ENCODE measurements at regions not wholly inside any gene's neighbourhood (a gene's known extent, or its start where the extent isn't known, plus 50 kb on each side); places are given as distances from the start of the nearest gene placed in this dataset.

DNA sequence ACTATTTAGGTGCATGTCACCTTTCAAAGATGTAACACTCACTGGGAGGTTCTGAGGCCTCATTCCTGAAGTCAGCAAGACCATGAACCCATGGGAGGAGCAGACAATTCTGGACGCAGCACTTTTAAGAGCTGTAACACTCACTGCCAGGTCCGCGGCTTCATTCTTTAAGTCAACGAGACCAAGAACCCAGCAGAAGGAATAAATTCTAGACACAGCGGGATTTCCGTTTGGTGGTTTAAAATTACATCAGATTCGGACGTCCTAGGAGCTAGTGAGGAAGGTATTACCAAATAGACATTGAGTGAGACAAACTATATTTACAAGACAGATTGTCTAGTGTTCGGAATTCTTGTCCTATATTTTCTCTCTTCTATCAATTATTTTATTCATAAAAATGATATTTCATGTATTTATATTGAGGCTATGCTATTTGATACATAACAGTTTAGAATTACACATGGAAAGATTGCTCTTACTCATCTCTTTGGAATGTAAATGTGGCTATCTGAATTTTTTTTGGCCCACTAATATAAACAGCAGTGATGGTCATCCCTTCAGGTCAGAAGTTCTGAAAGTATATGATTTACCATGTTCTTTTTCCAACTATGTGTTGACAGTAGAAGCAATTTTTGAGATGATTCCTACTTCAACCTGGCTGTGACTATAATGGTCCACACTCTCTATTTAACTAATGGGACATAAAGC, 1973.0 kb upstream of the FLRT2 start:
- Histone ChIP-seq H3K79me2 (no peaks in the 10 kb centered on the region), H3K27me3 (ENCODE audit: control insufficient read depth, insufficient read depth, low read length) (no peaks in the 10 kb centered on the region), H3K4me1 (no peaks in the 10 kb centered on the region), H3K27ac (no peak overlapping the region), H3K4me2 (ENCODE audit: low read length) (no peak overlapping the region), H3K9ac (no peak overlapping the region), H3K36me3 (ENCODE audit: control insufficient read depth, insufficient read depth, low read length) (no peaks in the 10 kb centered on the region), H3K9me3 (ENCODE audit: control insufficient read depth, low read length) (no peaks in the 10 kb centered on the region), H2AFZ (no peak overlapping the region), H3K4me3 (ENCODE audit: low read depth, low read length) (no peak overlapping the region)
- TF ChIP-seq, protein P1, sequence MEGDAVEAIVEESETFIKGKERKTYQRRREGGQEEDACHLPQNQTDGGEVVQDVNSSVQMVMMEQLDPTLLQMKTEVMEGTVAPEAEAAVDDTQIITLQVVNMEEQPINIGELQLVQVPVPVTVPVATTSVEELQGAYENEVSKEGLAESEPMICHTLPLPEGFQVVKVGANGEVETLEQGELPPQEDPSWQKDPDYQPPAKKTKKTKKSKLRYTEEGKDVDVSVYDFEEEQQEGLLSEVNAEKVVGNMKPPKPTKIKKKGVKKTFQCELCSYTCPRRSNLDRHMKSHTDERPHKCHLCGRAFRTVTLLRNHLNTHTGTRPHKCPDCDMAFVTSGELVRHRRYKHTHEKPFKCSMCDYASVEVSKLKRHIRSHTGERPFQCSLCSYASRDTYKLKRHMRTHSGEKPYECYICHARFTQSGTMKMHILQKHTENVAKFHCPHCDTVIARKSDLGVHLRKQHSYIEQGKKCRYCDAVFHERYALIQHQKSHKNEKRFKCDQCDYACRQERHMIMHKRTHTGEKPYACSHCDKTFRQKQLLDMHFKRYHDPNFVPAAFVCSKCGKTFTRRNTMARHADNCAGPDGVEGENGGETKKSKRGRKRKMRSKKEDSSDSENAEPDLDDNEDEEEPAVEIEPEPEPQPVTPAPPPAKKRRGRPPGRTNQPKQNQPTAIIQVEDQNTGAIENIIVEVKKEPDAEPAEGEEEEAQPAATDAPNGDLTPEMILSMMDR (IDR thresholded peaks at IDR 0.05), result no peak

DNA sequence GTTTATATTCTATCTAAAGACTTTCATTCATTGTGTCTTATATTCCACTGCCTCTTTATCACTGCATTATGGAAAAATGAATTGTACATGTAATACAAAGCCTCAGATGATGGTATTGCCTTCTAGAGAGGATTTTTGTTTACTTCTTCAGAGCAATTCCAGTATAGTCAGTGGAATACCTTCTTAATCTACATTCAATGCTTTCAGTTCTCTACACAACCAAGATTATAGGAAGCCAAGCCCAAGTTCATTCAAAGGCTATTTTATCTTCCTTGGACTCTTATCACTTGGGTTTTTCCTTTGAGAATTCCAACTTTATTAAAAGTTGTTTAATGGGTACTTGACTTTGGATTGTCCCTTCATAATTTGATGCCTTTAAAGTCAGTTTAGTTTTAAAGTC, 1971.0 kb upstream of the FLRT2 start:
- Histone ChIP-seq H3K9ac (no peak overlapping the region), H3K4me1 (no peaks in the 10 kb centered on the region), H3K4me3 (ENCODE audit: low read depth, low read length) (no peak overlapping the region), H2AFZ (no peak overlapping the region), H3K27me3 (ENCODE audit: control insufficient read depth, insufficient read depth, low read length) (no peaks in the 10 kb centered on the region), H3K9me3 (ENCODE audit: control insufficient read depth, low read length) (no peaks in the 10 kb centered on the region), H3K79me2 (no peaks in the 10 kb centered on the region), H3K27ac (no peak overlapping the region), H3K4me2 (ENCODE audit: low read length) (no peak overlapping the region), H3K36me3 (ENCODE audit: control insufficient read depth, insufficient read depth, low read length) (no peaks in the 10 kb centered on the region)
- TF ChIP-seq, protein P1 (IDR thresholded peaks at IDR 0.05), result no peak

DNA sequence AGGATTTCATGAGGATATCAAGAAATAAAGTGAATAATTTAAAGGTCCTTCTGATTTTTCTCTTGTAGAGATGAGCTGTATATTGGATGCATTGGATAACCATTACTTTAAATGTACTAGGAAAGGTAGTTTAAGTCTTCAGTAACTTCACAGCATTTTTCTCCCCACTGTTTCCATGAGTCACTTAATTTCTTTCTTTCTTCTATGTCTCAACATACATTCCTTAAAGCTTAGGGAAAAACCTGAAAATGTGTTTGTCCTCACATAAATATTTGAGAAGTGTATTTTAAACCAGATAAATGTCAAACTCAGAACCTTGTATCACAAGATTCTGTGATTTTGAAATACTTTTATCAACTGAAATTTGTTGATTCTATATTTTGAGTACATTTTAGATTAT, 1970.2 kb upstream of the FLRT2 start:
- no peak overlapping the region for H2AFZ ChIP-seq
- H3K4me1 ChIP-seq, result no peaks in the 10 kb centered on the region
- no peaks in the 10 kb centered on the region for H3K36me3 ChIP-seq (ENCODE audit: control insufficient read depth, insufficient read depth, low read length)
- TF ChIP-seq, protein P1 (IDR thresholded peaks at IDR 0.05), result no peak
- no peak overlapping the region for H3K4me2 ChIP-seq (ENCODE audit: low read length)
- no peaks in the 10 kb centered on the region for H3K79me2 ChIP-seq
- no peak overlapping the region for H3K9ac ChIP-seq
- no peak overlapping the region for H3K4me3 ChIP-seq (ENCODE audit: low read depth, low read length)
- no peaks in the 10 kb centered on the region for H3K9me3 ChIP-seq (ENCODE audit: control insufficient read depth, low read length)
- no peak overlapping the region for H3K27ac ChIP-seq
- H3K27me3 ChIP-seq (ENCODE audit: control insufficient read depth, insufficient read depth, low read length), result no peaks in the 10 kb centered on the region

DNA sequence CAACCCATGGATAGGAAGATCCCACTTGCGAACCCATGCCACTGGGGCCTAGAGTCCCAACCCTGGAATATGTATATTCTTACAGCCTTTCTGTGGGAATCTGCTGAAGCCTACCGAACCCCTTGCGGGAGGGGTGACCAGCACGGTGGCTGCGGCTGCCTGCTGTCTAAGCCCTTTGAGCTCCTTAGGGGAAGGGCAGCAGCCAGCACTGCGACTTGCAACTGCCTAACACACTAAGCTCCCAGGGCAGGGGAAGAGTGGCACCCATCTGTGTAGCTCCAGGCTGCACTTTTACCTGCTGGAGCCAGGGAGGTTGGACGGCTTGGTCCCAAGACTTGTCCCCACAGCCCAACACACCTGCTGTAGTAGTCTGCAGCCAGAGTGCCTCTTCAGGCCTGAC, 1968.7 kb upstream of the FLRT2 start:
- Histone ChIP-seq H3K36me3 (ENCODE audit: control insufficient read depth, insufficient read depth, low read length) (no peaks in the 10 kb centered on the region), H3K27ac (no peak overlapping the region), H3K4me3 (ENCODE audit: low read depth, low read length) (no peak overlapping the region), H3K9ac (no peak overlapping the region), H3K79me2 (no peaks in the 10 kb centered on the region), H2AFZ (no peak overlapping the region), H3K4me1 (no peaks in the 10 kb centered on the region), H3K4me2 (ENCODE audit: low read length) (no peak overlapping the region), H3K27me3 (ENCODE audit: control insufficient read depth, insufficient read depth, low read length) (no peaks in the 10 kb centered on the region), H3K9me3 (ENCODE audit: control insufficient read depth, low read length) (no peaks in the 10 kb centered on the region)
- TF ChIP-seq, protein P1 (IDR thresholded peaks at IDR 0.05), result no peak

DNA sequence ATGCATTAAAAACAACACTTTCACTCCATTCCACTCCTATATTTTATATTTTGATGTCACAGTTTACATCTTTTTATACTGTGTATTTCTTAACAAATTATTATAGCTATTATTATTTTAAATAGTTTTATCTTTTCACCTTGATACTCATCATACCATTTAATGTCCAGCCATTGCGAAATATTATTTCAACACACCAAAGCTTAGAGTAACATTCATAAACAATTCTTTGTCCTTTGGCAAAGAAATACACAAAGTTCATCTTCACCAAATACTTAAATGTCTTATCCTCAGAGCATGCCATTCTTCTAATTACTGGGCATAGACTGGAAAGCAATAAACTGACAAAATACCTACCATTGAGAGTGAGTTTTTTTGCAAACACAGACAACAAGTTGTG, 1963.4 kb upstream of the FLRT2 start:
- Histone ChIP-seq H3K36me3 (ENCODE audit: control insufficient read depth, insufficient read depth, low read length) (no peaks in the 10 kb centered on the region), H3K79me2 (no peaks in the 10 kb centered on the region), H2AFZ (no peak overlapping the region), H3K27me3 (ENCODE audit: control insufficient read depth, insufficient read depth, low read length) (no peaks in the 10 kb centered on the region), H3K4me1 (no peaks in the 10 kb centered on the region), H3K9me3 (ENCODE audit: control insufficient read depth, low read length) (no peaks in the 10 kb centered on the region), H3K4me2 (ENCODE audit: low read length) (no peak overlapping the region), H3K27ac (no peak overlapping the region), H3K4me3 (ENCODE audit: low read depth, low read length) (no peak overlapping the region), H3K9ac (no peak overlapping the region)
- TF ChIP-seq, protein P1 (IDR thresholded peaks at IDR 0.05), result no peak
